HG03108 (cell line): ENCODE measurements at regions not wholly inside any gene's neighbourhood (a gene's known extent, or its start where the extent isn't known, plus 50 kb on each side); places are given as distances from the start of the nearest gene placed in this dataset.

Source experiments
- ATAC-seq: cut with Tn5 transposase; IDR thresholded peaks from one replicate; pipeline ENCODE4 v1.9.1; 2021; ENCODE audit warnings: moderate library complexity; ENCODE audit not compliant: unreplicated experiment

GRCh38 chr2:104658904-104659591 is 194.9 kb upstream of the POU3F3 start:
- ATAC-seq, result no peak

- no peak for ATAC-seq
Measured at GRCh38 chr2:104660991-104661390, 192.9 kb upstream of the POU3F3 start.

- ATAC-seq, result no peak
Measured at GRCh38 chr2:104664672-104665071, 189.2 kb upstream of the POU3F3 start.

GRCh38 chr2:104668631-104669030 is 185.3 kb upstream of the POU3F3 start:
- ATAC-seq, result no peak

GRCh38 chr2:104673225-104673624 is 180.7 kb upstream of the POU3F3 start:
- ATAC-seq, result no peak

- ATAC-seq, result no peak
Measured at GRCh38 chr2:104678181-104678580, 175.7 kb upstream of the POU3F3 start.

- ATAC-seq, result no peak
Measured at GRCh38 chr2:104685591-104685990, 168.3 kb upstream of the POU3F3 start.

- ATAC-seq, result no peak
Measured at GRCh38 chr2:104687147-104687546, 166.8 kb upstream of the POU3F3 start.

GRCh38 chr2:104690255-104690984 is 163.5 kb upstream of the POU3F3 start:
- ATAC-seq, result no peak

GRCh38 chr2:104698276-104698675 is 155.6 kb upstream of the POU3F3 start:
- no peak for ATAC-seq

- no peak for ATAC-seq
Measured at GRCh38 chr2:104701411-104701911, 152.5 kb upstream of the POU3F3 start.

- ATAC-seq, result no peak
Measured at GRCh38 chr2:104702031-104702850, 151.7 kb upstream of the POU3F3 start.

- ATAC-seq, result no peak
Measured at GRCh38 chr2:104703669-104704068, 150.2 kb upstream of the POU3F3 start.

- no peak for ATAC-seq
Measured at GRCh38 chr2:104704496-104705245, 149.2 kb upstream of the POU3F3 start.

- ATAC-seq, result no peak
Measured at GRCh38 chr2:104707056-104707455, 146.9 kb upstream of the POU3F3 start.

- no peak for ATAC-seq
Measured at GRCh38 chr2:104708967-104709366, 144.9 kb upstream of the POU3F3 start.

- no peak for ATAC-seq
Measured at GRCh38 chr2:104716061-104716460, 137.9 kb upstream of the POU3F3 start.

GRCh38 chr2:104733226-104733943 is 120.5 kb upstream of the POU3F3 start:
- no peak for ATAC-seq

- ATAC-seq, result no peak
Measured at GRCh38 chr2:104734937-104735586, 118.9 kb upstream of the POU3F3 start.

GRCh38 chr2:104736026-104736425 is 117.9 kb upstream of the POU3F3 start:
- ATAC-seq, result no peak
